K562 (cell line): ENCODE measurements at regions not wholly inside any gene's neighbourhood (a gene's known extent, or its start where the extent isn't known, plus 50 kb on each side); places are given as distances from the start of the nearest gene placed in this dataset.

Experiments
- ATAC-seq: fragments of 200-7000 bp; cut with Tn5 transposase; 3 replicates; pipeline ENCODE4 v1.9.1; 2020; ENCODE audit warnings: moderate library complexity
- BruUV-seq: library from RNA; stranded (reverse); fragments of 400-500 nt; replicated peaks from 2 replicates; lab custom pipeline; 2021; lab: Mats Ljungman, UMichigan
- CTCF ChIA-PET: fragments of 300-600 bp; formaldehyde crosslinking; extraction: SDS; loops from one replicate; lab custom pipeline; 2021; ENCODE audit warnings: low intra/inter-chr PET ratio; lab: Yijun Ruan, JAX
- POLR2A ChIA-PET: fragments of 300-600, 350-650 bp; sonication (Branson Sonifier 250); formaldehyde crosslinking; extraction: SDS; loops from one replicate; lab custom pipeline; 2021; ENCODE audit warnings: antibody characterized with exemption, inconsistent platforms; lab: Yijun Ruan, JAX
- DNase-seq, 4 experiments: peaks; one replicate each; pipeline versions ENCODE4 v3.0.0 to v3.0.0-alpha.2; 2011 to 2018; ENCODE audit warnings: low spot score in 3 of 4, mixed read lengths in 3 of 4; ENCODE audit errors: extremely low read depth in 1 of 4
- FAIRE-seq: peaks from 2 replicates; lab custom pipeline; 2011; peaks lifted over from hg19 to GRCh38; lab: Jason Lieb, UNC
- H2AFZ ChIP-seq: 2 replicates; pipeline ENCODE4 v1.6.0; 2011; ENCODE audit warnings: low read depth, low read length, control low read depth, inconsistent platforms
- H3K27ac ChIP-seq: fragments of 200-600 bp; 3 replicates; pipeline ENCODE4 v1.8.0; 2011; ENCODE audit warnings: low read depth, mild to moderate bottlenecking, control low read depth, inconsistent platforms, low read length, moderate library complexity, mixed read lengths; ENCODE audit errors: extremely low read depth
- H3K27me3 ChIP-seq, 2 experiments: fragments of 300-600 bp in 1 of 2; 2 replicates in 1 of 2; 3 replicates in 1 of 2; pipeline versions ENCODE4 v1.6.0 to v1.8.0; 2011; ENCODE audit warnings: inconsistent platforms in 2 of 2, low read length in 2 of 2, mild to moderate bottlenecking in 1 of 2, mixed read lengths in 1 of 2, moderate library complexity in 1 of 2; ENCODE audit not compliant: control insufficient read depth in 2 of 2, insufficient read depth in 2 of 2
- H3K36me3 ChIP-seq: fragments of 300-600 bp; 3 replicates; pipeline ENCODE4 v1.8.0; 2011; ENCODE audit warnings: mild to moderate bottlenecking, low read length, inconsistent platforms; ENCODE audit not compliant: control insufficient read depth, insufficient read depth
- H3K4me1 ChIP-seq, 2 experiments: fragments of 200-600 bp in 1 of 2; replicated peaks in 1 of 2; 2 replicates in 1 of 2; 3 replicates in 1 of 2; pipeline versions ENCODE4 v1.5.1 to v1.8.0; 2011; ENCODE audit warnings: inconsistent platforms in 2 of 2, low read length in 2 of 2, mild to moderate bottlenecking in 1 of 2, mixed read lengths in 1 of 2, moderate library complexity in 1 of 2; ENCODE audit not compliant: control insufficient read depth in 2 of 2, insufficient read depth in 2 of 2
- H3K4me2 ChIP-seq: 2 replicates; pipeline ENCODE4 v1.6.1; 2011; ENCODE audit warnings: low read length, control low read depth, inconsistent platforms, mixed read lengths; ENCODE audit not compliant: insufficient read depth
- H3K4me3 ChIP-seq: fragments of 200-600 bp; sonication (generic), shearing (Covaris generic); 2 replicates; pipeline ENCODE4 v1.5.1; 2016; ENCODE audit warnings: control low read depth, inconsistent platforms
- H3K79me2 ChIP-seq: fragments of 200-600 bp; 3 replicates; pipeline ENCODE4 v1.8.0; 2011; ENCODE audit warnings: low read length, inconsistent platforms; ENCODE audit not compliant: control insufficient read depth, insufficient read depth
- H3K9ac ChIP-seq, 2 experiments: 2 replicates each; pipeline versions ENCODE4 v1.6.0 to v1.6.1; 2011; ENCODE audit warnings: low read depth in 2 of 2, low read length in 2 of 2, control low read depth in 1 of 2, inconsistent platforms in 1 of 2, mild to moderate bottlenecking in 1 of 2, mixed read lengths in 1 of 2; ENCODE audit not compliant: insufficient read depth in 1 of 2
- H3K9me1 ChIP-seq: one replicate; pipeline ENCODE4 v1.6.0; 2011; ENCODE audit warnings: inconsistent platforms, mild to moderate bottlenecking, low read length, moderate library complexity; ENCODE audit not compliant: control insufficient read depth, insufficient read depth
- H3K9me3 ChIP-seq: replicated peaks from 2 replicates; pipeline ENCODE4 v1.5.1; 2011; ENCODE audit warnings: low read depth, low read length, inconsistent platforms; ENCODE audit not compliant: control insufficient read depth, insufficient read depth
- H4K20me1 ChIP-seq: replicated peaks from 2 replicates; pipeline ENCODE4 v1.6.1; 2011; ENCODE audit warnings: low read length, inconsistent platforms, mixed read lengths; ENCODE audit not compliant: control insufficient read depth, insufficient read depth
- C11orf30 ChIP-seq: fragments of 450-650 bp; IDR thresholded peaks from 2 replicates; pipeline ENCODE4 v1.6.1; 2016; ENCODE audit warnings: low read depth, mild to moderate bottlenecking
- CSDE1 ChIP-seq, 2 experiments: fragments of 450-650 bp; IDR thresholded peaks; 2 replicates each; pipeline ENCODE4 v1.6.1; 2016; ENCODE audit warnings: mild to moderate bottlenecking in 1 of 2
- HEY1 ChIP-seq: fragments of 250-450 bp; sonication (Bioruptor Pico); IDR thresholded peaks from 2 replicates; pipeline ENCODE4 v1.5.0; 2020; ENCODE audit warnings: mild to moderate bottlenecking, moderate library complexity, borderline replicate concordance
- LCOR ChIP-seq: sonication (generic); formaldehyde crosslinking; IDR thresholded peaks from 2 replicates; pipeline ENCODE4 v1.8.0; 2022; ENCODE audit warnings: mild to moderate bottlenecking, missing genetic modification reagents
- NCOA6 ChIP-seq: fragments of 450-650 bp; IDR thresholded peaks from 2 replicates; pipeline ENCODE4 v1.6.1; 2017; ENCODE audit warnings: mild to moderate bottlenecking
- PTBP1 ChIP-seq: fragments of 200-400 bp; formaldehyde crosslinking; IDR thresholded peaks from 2 replicates; pipeline ENCODE4 v1.6.1; 2017; ENCODE audit warnings: low read depth, low read length
- SREBF1 ChIP-seq: fragments of 150-350 bp; IDR thresholded peaks from 2 replicates; pipeline ENCODE4 v1.6.1; 2014; ENCODE audit warnings: antibody characterized with exemption, low read depth, low read length, borderline replicate concordance
- TEAD4 ChIP-seq, 2 experiments: sonication (generic) in 1 of 2; formaldehyde crosslinking in 1 of 2; IDR thresholded peaks; 2 replicates each; pipeline versions ENCODE4 v1.6.1 to v1.8.0; 2012 to 2022; ENCODE audit warnings: borderline replicate concordance in 1 of 2, inconsistent platforms in 1 of 2, low read length in 1 of 2, mild to moderate bottlenecking in 1 of 2, missing genetic modification reagents in 1 of 2
- ZKSCAN1 ChIP-seq: fragments of 150-350 bp; IDR thresholded peaks from 2 replicates; pipeline ENCODE4 v1.6.1; 2016; ENCODE audit warnings: low read depth, low read length
- ZNF384 ChIP-seq: IDR thresholded peaks from 2 replicates; pipeline ENCODE4 v1.6.1; 2012; ENCODE audit warnings: low read depth, low read length, improper control_type of control experiment
- ZNF699 ChIP-seq: fragments of 250-450 bp; sonication (Bioruptor Pico); IDR thresholded peaks from 2 replicates; pipeline ENCODE4 v1.8.0; 2021; ENCODE audit warnings: mild to moderate bottlenecking, moderate library complexity; ENCODE audit not compliant: insufficient replicate concordance
- ZNF75A ChIP-seq: fragments of 450-650 bp; formaldehyde crosslinking; IDR thresholded peaks from 2 replicates; pipeline ENCODE4 v1.4.0; 2020; ENCODE audit warnings: mild to moderate bottlenecking
- WGBS: fragments of 100-300 bp; shearing (Covaris generic); methylation state at CpG from one replicate; pipeline ENCODE4 v1.1.6; 2016; ENCODE audit warnings: low coverage, mixed read lengths; ENCODE audit not compliant: insufficient coverage; ENCODE audit errors: missing lambda C conversion rate; 5-methylcytosine and 5-hydroxymethylcytosine counted together
- in situ Hi-C: fragments of 300-500 bp; cut with MboI; formaldehyde crosslinking; loops from 4 replicates; pipeline ENCODE4 v1.15.0; 2018; ENCODE audit warnings: inconsistent platforms, mixed read lengths
- intact Hi-C: fragments of 100-400 bp; cut with micrococcal nuclease; formaldehyde crosslinking; loops from 2 replicates; pipeline ENCODE4 v1.14.2; 2022
- TF ChIP-seq, protein P1 (sequence below): fragments of 250-450 bp; sonication (Bioruptor Pico); IDR thresholded peaks from 2 replicates; pipeline ENCODE4 v1.9.0; 2021; ENCODE audit warnings: mild to moderate bottlenecking
- TF ChIP-seq, protein P2 (sequence below): fragments of 450-650 bp; IDR thresholded peaks from 2 replicates; pipeline ENCODE4 v1.6.1; 2018; ENCODE audit warnings: mild to moderate bottlenecking, low read depth; ENCODE audit not compliant: partially characterized antibody
- TF ChIP-seq, protein P3 (sequence below): sonication (generic); formaldehyde crosslinking; IDR thresholded peaks from 2 replicates; pipeline ENCODE4 v1.8.1; 2023; ENCODE audit warnings: mild to moderate bottlenecking, missing genetic modification reagents
- TF ChIP-seq, protein P4 (sequence below), 2 experiments: fragments of 450-650 bp; IDR thresholded peaks; 2 replicates each; pipeline ENCODE4 v1.6.1; 2016

DNA sequence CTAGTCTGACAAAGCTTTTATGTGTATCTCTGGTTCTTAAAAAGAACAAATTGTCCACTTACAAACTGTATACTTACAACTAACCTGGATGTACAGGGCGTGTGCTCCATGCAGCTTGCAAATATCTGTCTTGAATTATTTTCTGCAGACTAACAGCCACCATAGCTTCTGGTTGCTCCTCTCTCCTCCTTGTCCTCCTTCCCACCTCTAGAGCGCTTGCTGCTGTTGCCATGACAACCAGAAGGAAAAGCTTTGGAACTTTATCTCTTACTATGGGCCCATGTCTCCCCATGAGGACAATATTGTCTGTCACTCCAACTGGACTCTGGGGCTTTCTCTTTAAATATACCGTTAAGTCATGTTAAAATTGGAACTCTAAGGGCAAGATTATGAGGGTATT is 71.5 kb upstream of the DHX40 start (continued):
- no peak for TF ChIP-seq C11orf30
- peak in 1 of 2 experiments; percentile 35; a peak in 1 of 4 replicates for TF ChIP-seq CSDE1 (IDR thresholded peaks at IDR 0.05)
- no peak for TF ChIP-seq PTBP1
- no peak for TF ChIP-seq LCOR (CRISPR knock-in tag)
- no peak for TF ChIP-seq NCOA6
- no peak for TF ChIP-seq TEAD4 (IDR thresholded peaks at IDR 0.05; ENCODE audit: low read length)
- no peak for TF ChIP-seq TEAD4 (CRISPR knock-in tag; IDR thresholded peaks at IDR 0.05; ENCODE audit: borderline replicate concordance)
- no peak for TF ChIP-seq HEY1

DNA sequence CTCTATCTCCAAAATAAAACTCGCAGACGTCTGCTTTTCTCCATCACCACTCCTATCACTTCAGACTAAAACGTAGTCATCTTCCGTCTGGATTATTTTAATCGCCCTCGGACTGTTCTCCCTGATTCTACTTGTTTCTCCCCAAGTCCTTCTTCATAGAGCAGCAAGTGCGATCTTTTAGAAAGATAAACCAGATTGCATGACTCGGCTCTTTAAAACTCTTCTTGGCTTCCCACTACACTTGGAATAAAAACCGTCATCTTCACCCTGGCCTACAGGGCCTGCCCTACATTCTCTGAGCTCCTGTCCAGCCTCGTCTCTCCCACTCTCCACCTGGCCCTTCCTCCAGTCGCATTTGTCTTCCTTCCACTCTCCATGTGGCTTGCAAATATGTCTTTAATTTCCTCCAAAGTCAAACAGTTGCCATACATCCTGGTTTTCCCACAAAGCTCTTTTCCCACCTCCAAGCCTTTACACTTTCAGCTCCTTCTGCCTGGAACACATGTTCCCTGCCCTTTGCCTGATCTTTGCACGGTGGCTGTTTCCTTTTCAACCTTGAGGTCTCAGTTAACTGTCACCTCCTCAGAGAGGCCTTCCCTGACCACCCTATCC is 70.5 kb upstream of the DHX40 start:
- no peaks in the 10 kb centered on the region; a peak in 1 of 5 replicates for H3K4me1 ChIP-seq
- no TSS peak for BruUV-seq
- FAIRE-seq (peak; percentile 35), ATAC-seq (peak; percentile 49; the same call in 1 of the 3 replicates), DNase-seq (no peak)
- no peaks in the 10 kb centered on the region for H3K9me3 ChIP-seq
- ChIA-PET POLR2A (interaction anchor here (0.6 kb wide), 1 partner anchor 1164 kb away, joined by 3 read pairs; no protein-coding TSS in a partner anchor), CTCF (no interaction called here)
- H3K4me3 ChIP-seq: no peak overlapping the region
- no peaks in the 10 kb centered on the region for H4K20me1 ChIP-seq
- H3K27ac ChIP-seq: no peak overlapping the region
- WGBS: 3% methylated on average over 12 of the region's 12 CpGs
- H3K9me1 ChIP-seq: no peaks in the 10 kb centered on the region
- no peaks in the 10 kb centered on the region for H3K79me2 ChIP-seq
- no peak overlapping the region; a peak in 1 of 4 replicates for H3K9ac ChIP-seq
- H3K27me3 ChIP-seq: peaks cover 16 to 47% of the 10 kb centered on the region in 2 experiments
- H3K4me2 ChIP-seq: no peak overlapping the region
- no peak overlapping the region for H2AFZ ChIP-seq
- H3K36me3 ChIP-seq: no peaks in the 10 kb centered on the region
- in situ Hi-C loops: no loop called here
- intact Hi-C loops: no loop called here
- TF ChIP-seq ZNF699 (CRISPR knock-in tag) (no peak), ZNF75A (peak; percentile 98), SREBF1 (no peak), ZNF384 (no peak), ZKSCAN1 (no peak)
- TF ChIP-seq, protein P1, sequence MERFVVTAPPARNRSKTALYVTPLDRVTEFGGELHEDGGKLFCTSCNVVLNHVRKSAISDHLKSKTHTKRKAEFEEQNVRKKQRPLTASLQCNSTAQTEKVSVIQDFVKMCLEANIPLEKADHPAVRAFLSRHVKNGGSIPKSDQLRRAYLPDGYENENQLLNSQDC (CRISPR knock-in tag): no peak
- TF ChIP-seq, protein P2, sequence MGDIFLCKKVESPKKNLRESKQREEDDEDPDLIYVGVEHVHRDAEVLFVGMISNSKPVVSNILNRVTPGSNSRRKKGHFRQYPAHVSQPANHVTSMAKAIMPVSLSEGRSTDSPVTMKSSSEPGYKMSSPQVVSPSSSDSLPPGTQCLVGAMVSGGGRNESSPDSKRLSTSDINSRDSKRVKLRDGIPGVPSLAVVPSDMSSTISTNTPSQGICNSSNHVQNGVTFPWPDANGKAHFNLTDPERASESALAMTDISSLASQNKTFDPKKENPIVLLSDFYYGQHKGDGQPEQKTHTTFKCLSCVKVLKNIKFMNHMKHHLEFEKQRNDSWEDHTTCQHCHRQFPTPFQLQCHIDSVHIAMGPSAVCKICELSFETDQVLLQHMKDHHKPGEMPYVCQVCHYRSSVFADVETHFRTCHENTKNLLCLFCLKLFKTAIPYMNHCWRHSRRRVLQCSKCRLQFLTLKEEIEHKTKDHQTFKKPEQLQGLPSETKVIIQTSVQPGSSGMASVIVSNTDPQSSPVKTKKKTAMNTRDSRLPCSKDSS: no peak
- TF ChIP-seq, protein P3, sequence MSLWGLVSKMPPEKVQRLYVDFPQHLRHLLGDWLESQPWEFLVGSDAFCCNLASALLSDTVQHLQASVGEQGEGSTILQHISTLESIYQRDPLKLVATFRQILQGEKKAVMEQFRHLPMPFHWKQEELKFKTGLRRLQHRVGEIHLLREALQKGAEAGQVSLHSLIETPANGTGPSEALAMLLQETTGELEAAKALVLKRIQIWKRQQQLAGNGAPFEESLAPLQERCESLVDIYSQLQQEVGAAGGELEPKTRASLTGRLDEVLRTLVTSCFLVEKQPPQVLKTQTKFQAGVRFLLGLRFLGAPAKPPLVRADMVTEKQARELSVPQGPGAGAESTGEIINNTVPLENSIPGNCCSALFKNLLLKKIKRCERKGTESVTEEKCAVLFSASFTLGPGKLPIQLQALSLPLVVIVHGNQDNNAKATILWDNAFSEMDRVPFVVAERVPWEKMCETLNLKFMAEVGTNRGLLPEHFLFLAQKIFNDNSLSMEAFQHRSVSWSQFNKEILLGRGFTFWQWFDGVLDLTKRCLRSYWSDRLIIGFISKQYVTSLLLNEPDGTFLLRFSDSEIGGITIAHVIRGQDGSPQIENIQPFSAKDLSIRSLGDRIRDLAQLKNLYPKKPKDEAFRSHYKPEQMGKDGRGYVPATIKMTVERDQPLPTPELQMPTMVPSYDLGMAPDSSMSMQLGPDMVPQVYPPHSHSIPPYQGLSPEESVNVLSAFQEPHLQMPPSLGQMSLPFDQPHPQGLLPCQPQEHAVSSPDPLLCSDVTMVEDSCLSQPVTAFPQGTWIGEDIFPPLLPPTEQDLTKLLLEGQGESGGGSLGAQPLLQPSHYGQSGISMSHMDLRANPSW (CRISPR knock-in tag): no peak
- TF ChIP-seq, protein P4, sequence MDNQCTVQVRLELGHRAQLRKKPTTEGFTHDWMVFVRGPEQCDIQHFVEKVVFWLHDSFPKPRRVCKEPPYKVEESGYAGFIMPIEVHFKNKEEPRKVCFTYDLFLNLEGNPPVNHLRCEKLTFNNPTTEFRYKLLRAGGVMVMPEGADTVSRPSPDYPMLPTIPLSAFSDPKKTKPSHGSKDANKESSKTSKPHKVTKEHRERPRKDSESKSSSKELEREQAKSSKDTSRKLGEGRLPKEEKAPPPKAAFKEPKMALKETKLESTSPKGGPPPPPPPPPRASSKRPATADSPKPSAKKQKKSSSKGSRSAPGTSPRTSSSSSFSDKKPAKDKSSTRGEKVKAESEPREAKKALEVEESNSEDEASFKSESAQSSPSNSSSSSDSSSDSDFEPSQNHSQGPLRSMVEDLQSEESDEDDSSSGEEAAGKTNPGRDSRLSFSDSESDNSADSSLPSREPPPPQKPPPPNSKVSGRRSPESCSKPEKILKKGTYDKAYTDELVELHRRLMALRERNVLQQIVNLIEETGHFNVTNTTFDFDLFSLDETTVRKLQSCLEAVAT (IDR thresholded peaks at IDR 0.05): no peak
